H1 (cell line): ENCODE measurements at regions not wholly inside any gene's neighbourhood (a gene's known extent, or its start where the extent isn't known, plus 50 kb on each side); places are given as distances from the start of the nearest gene placed in this dataset.

ENCODE experiments used
- CHD7 ChIP-seq: fragments of 300-600 bp; sonication (generic); IDR thresholded peaks from 2 replicates; pipeline ENCODE4 v1.7.1; 2012; ENCODE audit warnings: low read length, moderate library complexity, mild to moderate bottlenecking, inconsistent platforms; ENCODE audit not compliant: insufficient replicate concordance
- E2F6 ChIP-seq: IDR thresholded peaks from 2 replicates; pipeline ENCODE4 v1.6.1; 2012; ENCODE audit warnings: inconsistent platforms
- POU5F1 ChIP-seq: IDR thresholded peaks from 2 replicates; pipeline ENCODE4 v1.6.1; 2011; ENCODE audit warnings: low read depth, mild to moderate bottlenecking, low read length, moderate library complexity

GRCh38 chr5:117131048-117131679 is 556.5 kb upstream of the SEMA6A start (continued):
- TF ChIP-seq E2F6: no peak
- TF ChIP-seq POU5F1: no peak
- no peak for TF ChIP-seq CHD7
